Calu3 (cell line): ENCODE measurements at regions not wholly inside any gene's neighbourhood (a gene's known extent, or its start where the extent isn't known, plus 50 kb on each side); places are given as distances from the start of the nearest gene placed in this dataset.

ENCODE experiments used
- BruUV-seq: library from RNA; stranded (reverse); fragments of 400-500 nt; replicated peaks from 2 replicates; lab custom pipeline; 2021; lab: Mats Ljungman, UMichigan
- CTCF ChIA-PET: fragments of 300-600 bp; sonication (Branson Sonifier 250); formaldehyde crosslinking; loops from one replicate; lab custom pipeline; 2022; ENCODE audit warnings: antibody characterized with exemption; lab: Charles Lee
- DNase-seq: peaks from one replicate; pipeline ENCODE4 v3.0.0; 2022
- H3K27ac Mint-ChIP-seq: one replicate; pipeline ENCODE4 v1.8.0; 2022; ENCODE audit warnings: mixed read lengths; ENCODE audit not compliant: unreplicated experiment
- H3K27me3 Mint-ChIP-seq: one replicate; pipeline ENCODE4 v1.8.0; 2022; ENCODE audit warnings: mixed read lengths; ENCODE audit not compliant: unreplicated experiment
- H3K36me3 Mint-ChIP-seq: one replicate; pipeline ENCODE4 v1.8.0; 2022; ENCODE audit warnings: mild to moderate bottlenecking, moderate library complexity, mixed read lengths; ENCODE audit not compliant: insufficient read depth, unreplicated experiment
- H3K4me1 Mint-ChIP-seq: one replicate; pipeline ENCODE4 v1.8.0; 2022; ENCODE audit warnings: mild to moderate bottlenecking, low read depth, mixed read lengths; ENCODE audit not compliant: unreplicated experiment
- H3K4me3 Mint-ChIP-seq: one replicate; pipeline ENCODE4 v1.8.0; 2022; ENCODE audit warnings: mild to moderate bottlenecking, low read depth, moderate library complexity, mixed read lengths; ENCODE audit not compliant: unreplicated experiment
- H3K9me3 Mint-ChIP-seq: one replicate; pipeline ENCODE4 v1.8.0; 2022; ENCODE audit warnings: low read depth, mixed read lengths; ENCODE audit not compliant: unreplicated experiment
- CTCF ChIP-seq: fragments of 200-600 bp; IDR thresholded peaks from one replicate; pipeline ENCODE4 v1.8.0; 2022; ENCODE audit warnings: antibody characterized with exemption; ENCODE audit not compliant: unreplicated experiment
- intact Hi-C: fragments of 100-400 bp; cut with micrococcal nuclease; formaldehyde crosslinking; loops from one replicate; pipeline ENCODE4 v1.10.0; 2022; ENCODE audit not compliant: unreplicated experiment

GRCh38 chr4:23009093-23009492 is 316.4 kb downstream of the GBA3 start:
- intact Hi-C loops = no loop called here
- no peak for TF ChIP-seq CTCF
- H3K4me3 Mint-ChIP-seq = no peak overlapping the region
- no peaks in the 10 kb centered on the region for H3K27me3 Mint-ChIP-seq
- CTCF ChIA-PET = no interaction called here
- no peaks in the 10 kb centered on the region for H3K36me3 Mint-ChIP-seq
- no TSS peak for BruUV-seq
- H3K4me1 Mint-ChIP-seq = peaks cover 8% of the 10 kb centered on the region
- no peaks in the 10 kb centered on the region for H3K9me3 Mint-ChIP-seq
- no peak for DNase-seq
- H3K27ac Mint-ChIP-seq = no peak overlapping the region

GRCh38 chr4:23006756-23007155 is 314.0 kb downstream of the GBA3 start:
- Mint-ChIP-seq H3K4me3 (no peak overlapping the region), H3K9me3 (no peaks in the 10 kb centered on the region), H3K36me3 (no peaks in the 10 kb centered on the region), H3K27me3 (no peaks in the 10 kb centered on the region), H3K4me1 (no peaks in the 10 kb centered on the region), H3K27ac (no peak overlapping the region)
- no TSS peak for BruUV-seq
- TF ChIP-seq CTCF = no peak
- no peak for DNase-seq
- CTCF ChIA-PET = no interaction called here
- intact Hi-C loops = no loop called here

- intact Hi-C loops = no loop called here
- no peak for DNase-seq
- no peak for TF ChIP-seq CTCF
- Mint-ChIP-seq H3K27ac (no peak overlapping the region), H3K36me3 (no peaks in the 10 kb centered on the region), H3K9me3 (no peaks in the 10 kb centered on the region), H3K4me1 (peaks cover 7% of the 10 kb centered on the region), H3K4me3 (no peak overlapping the region), H3K27me3 (no peaks in the 10 kb centered on the region)
- CTCF ChIA-PET = interaction anchor here (0.6 kb wide), 1 partner anchor 604 kb away, joined by 3 read pairs; no protein-coding TSS in a partner anchor
- BruUV-seq = no TSS peak
These were observed 313.0 kb downstream of the GBA3 start for GRCh38 chr4:23005691-23006090.

GRCh38 chr4:23001478-23001877 is 308.7 kb downstream of the GBA3 start:
- Mint-ChIP-seq H3K9me3 (no peaks in the 10 kb centered on the region), H3K27ac (no peak overlapping the region), H3K27me3 (no peaks in the 10 kb centered on the region), H3K4me1 (peaks cover 8% of the 10 kb centered on the region), H3K36me3 (no peaks in the 10 kb centered on the region), H3K4me3 (no peak overlapping the region)
- TF ChIP-seq CTCF = no peak
- BruUV-seq = no TSS peak
- CTCF ChIA-PET = no interaction called here
- intact Hi-C loops = no loop called here
- no peak for DNase-seq
